HepG2 (cell line): ENCODE measurements at regions not wholly inside any gene's neighbourhood (a gene's known extent, or its start where the extent isn't known, plus 50 kb on each side); places are given as distances from the start of the nearest gene placed in this dataset.

Source experiments
- STAT5B ChIP-seq: sonication (generic); formaldehyde crosslinking; IDR thresholded peaks from 2 replicates; pipeline ENCODE4 v1.4.0; 2020; ENCODE audit warnings: missing genetic modification reagents
- TF ChIP-seq, protein P1 (sequence below): sonication (generic); formaldehyde crosslinking; IDR thresholded peaks from 2 replicates; pipeline ENCODE4 v1.4.0; 2020; ENCODE audit warnings: missing genetic modification reagents

GRCh38 chr14:29061702-29062101, 295.1 kb downstream of the FOXG1 start:
- TF ChIP-seq STAT5B (CRISPR knock-in tag): no peak
- TF ChIP-seq, protein P1, sequence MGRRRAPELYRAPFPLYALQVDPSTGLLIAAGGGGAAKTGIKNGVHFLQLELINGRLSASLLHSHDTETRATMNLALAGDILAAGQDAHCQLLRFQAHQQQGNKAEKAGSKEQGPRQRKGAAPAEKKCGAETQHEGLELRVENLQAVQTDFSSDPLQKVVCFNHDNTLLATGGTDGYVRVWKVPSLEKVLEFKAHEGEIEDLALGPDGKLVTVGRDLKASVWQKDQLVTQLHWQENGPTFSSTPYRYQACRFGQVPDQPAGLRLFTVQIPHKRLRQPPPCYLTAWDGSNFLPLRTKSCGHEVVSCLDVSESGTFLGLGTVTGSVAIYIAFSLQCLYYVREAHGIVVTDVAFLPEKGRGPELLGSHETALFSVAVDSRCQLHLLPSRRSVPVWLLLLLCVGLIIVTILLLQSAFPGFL (CRISPR knock-in tag): no peak
